ENCODE measurements at regions not wholly inside any gene's neighbourhood (a gene's known extent, or its start where the extent isn't known, plus 50 kb on each side); places are given as distances from the start of the nearest gene placed in this dataset.

DNA sequence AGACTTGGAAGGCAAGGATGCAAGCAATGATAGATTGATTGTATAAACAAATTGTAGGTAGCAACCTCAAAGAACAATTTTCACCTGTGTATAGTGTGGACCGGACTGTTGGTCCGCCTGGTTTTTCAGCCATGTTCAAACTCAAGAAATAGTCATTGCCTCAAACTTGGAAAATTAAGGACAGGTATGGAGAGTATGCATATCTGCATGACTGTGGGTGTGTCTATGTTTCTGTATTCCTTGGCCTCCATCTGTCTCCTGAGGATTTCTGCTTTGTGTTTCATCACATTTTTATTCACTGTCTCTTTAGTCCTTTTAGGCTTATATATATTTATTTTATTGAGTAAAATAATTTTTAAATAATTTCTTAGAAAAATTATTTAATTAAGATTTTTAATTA lies 53.9 kb upstream of the RASA2 start:
- intact Hi-C loops (cut with micrococcal nuclease), result no loop called here
- ChIA-PET RAD21 (ENCODE audit: low non-redundant PET in 1 of 2, low total read pairs in 2 of 2, uncharacterized antibody in 2 of 2, unreplicated experiment in 2 of 2) (interaction anchor here in 1 of 2 experiments (0.8 kb wide), 1 partner anchor 121 kb away, joined by 3 read pairs; no protein-coding TSS in a partner anchor), CTCF (interaction anchor here (1.9 kb wide), 1 partner anchor 20 kb away, joined by 5 read pairs; no protein-coding TSS in a partner anchor), POLR2A (no interaction called here)
- H3K27me3 ChIP-seq (ENCODE audit: insufficient read depth, low read length), result no peaks in the 10 kb centered on the region
- H3K36me3 ChIP-seq (ENCODE audit: control insufficient read depth in 1 of 2, insufficient read depth in 2 of 2, low read length in 2 of 2), result no peaks in the 10 kb centered on the region
- no peak overlapping the region for H3K9ac ChIP-seq (ENCODE audit: low read length)
- H3K4me1 ChIP-seq (ENCODE audit: control insufficient read depth in 1 of 2, insufficient read depth in 2 of 2, low read length in 2 of 2), result peaks cover 0 to 8% of the 10 kb centered on the region in 2 experiments; a peak in 1 of 4 replicates
- no peak overlapping the region for H3K4me2 ChIP-seq (ENCODE audit: low read length)
- TF ChIP-seq, protein P1, sequence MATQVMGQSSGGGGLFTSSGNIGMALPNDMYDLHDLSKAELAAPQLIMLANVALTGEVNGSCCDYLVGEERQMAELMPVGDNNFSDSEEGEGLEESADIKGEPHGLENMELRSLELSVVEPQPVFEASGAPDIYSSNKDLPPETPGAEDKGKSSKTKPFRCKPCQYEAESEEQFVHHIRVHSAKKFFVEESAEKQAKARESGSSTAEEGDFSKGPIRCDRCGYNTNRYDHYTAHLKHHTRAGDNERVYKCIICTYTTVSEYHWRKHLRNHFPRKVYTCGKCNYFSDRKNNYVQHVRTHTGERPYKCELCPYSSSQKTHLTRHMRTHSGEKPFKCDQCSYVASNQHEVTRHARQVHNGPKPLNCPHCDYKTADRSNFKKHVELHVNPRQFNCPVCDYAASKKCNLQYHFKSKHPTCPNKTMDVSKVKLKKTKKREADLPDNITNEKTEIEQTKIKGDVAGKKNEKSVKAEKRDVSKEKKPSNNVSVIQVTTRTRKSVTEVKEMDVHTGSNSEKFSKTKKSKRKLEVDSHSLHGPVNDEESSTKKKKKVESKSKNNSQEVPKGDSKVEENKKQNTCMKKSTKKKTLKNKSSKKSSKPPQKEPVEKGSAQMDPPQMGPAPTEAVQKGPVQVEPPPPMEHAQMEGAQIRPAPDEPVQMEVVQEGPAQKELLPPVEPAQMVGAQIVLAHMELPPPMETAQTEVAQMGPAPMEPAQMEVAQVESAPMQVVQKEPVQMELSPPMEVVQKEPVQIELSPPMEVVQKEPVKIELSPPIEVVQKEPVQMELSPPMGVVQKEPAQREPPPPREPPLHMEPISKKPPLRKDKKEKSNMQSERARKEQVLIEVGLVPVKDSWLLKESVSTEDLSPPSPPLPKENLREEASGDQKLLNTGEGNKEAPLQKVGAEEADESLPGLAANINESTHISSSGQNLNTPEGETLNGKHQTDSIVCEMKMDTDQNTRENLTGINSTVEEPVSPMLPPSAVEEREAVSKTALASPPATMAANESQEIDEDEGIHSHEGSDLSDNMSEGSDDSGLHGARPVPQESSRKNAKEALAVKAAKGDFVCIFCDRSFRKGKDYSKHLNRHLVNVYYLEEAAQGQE (IDR thresholded peaks at IDR 0.05; ENCODE audit: low read depth), result no peak
- no peak for TF ChIP-seq POLR2AphosphoS5 (IDR thresholded peaks at IDR 0.05; ENCODE audit: low read depth, low read length)
- TF ChIP-seq SP1 (IDR thresholded peaks at IDR 0.05; ENCODE audit: low read depth), result no peak
- no peak for TF ChIP-seq ZFX (IDR thresholded peaks at IDR 0.05)
- no peak for TF ChIP-seq ZNF274 (IDR thresholded peaks at IDR 0.05; ENCODE audit: low read depth, low read length)
- TF ChIP-seq, protein P2, sequence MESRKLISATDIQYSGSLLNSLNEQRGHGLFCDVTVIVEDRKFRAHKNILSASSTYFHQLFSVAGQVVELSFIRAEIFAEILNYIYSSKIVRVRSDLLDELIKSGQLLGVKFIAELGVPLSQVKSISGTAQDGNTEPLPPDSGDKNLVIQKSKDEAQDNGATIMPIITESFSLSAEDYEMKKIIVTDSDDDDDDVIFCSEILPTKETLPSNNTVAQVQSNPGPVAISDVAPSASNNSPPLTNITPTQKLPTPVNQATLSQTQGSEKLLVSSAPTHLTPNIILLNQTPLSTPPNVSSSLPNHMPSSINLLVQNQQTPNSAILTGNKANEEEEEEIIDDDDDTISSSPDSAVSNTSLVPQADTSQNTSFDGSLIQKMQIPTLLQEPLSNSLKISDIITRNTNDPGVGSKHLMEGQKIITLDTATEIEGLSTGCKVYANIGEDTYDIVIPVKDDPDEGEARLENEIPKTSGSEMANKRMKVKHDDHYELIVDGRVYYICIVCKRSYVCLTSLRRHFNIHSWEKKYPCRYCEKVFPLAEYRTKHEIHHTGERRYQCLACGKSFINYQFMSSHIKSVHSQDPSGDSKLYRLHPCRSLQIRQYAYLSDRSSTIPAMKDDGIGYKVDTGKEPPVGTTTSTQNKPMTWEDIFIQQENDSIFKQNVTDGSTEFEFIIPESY (IDR thresholded peaks at IDR 0.05; ENCODE audit: extremely low read depth, insufficient replicate concordance, low read length), result no peak
- no peak for TF ChIP-seq EGR1 (IDR thresholded peaks at IDR 0.05; ENCODE audit: low read depth)
- no peak for TF ChIP-seq POLR2A (IDR thresholded peaks at IDR 0.05; ENCODE audit: borderline replicate concordance, extremely low read depth, insufficient read depth, insufficient read length)
- no peak for TF ChIP-seq TCF7L2 (IDR thresholded peaks at IDR 0.05; ENCODE audit: borderline replicate concordance, extremely low read depth, insufficient read depth, insufficient read length)
- TF ChIP-seq SRF (IDR thresholded peaks at IDR 0.05; ENCODE audit: low read depth), result no peak
- no peak for TF ChIP-seq CBX3 (IDR thresholded peaks at IDR 0.05; ENCODE audit: low read depth)
- TF ChIP-seq RAD21 (IDR thresholded peaks at IDR 0.05; ENCODE audit: low read depth), result no peak
- TF ChIP-seq CEBPB (IDR thresholded peaks at IDR 0.05; ENCODE audit: low read depth), result no peak
- no peak for TF ChIP-seq EZH2 (IDR thresholded peaks at IDR 0.05)
- TF ChIP-seq, protein P3, sequence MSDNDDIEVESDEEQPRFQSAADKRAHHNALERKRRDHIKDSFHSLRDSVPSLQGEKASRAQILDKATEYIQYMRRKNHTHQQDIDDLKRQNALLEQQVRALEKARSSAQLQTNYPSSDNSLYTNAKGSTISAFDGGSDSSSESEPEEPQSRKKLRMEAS (IDR thresholded peaks at IDR 0.05), result no peak
- TF ChIP-seq JUND (IDR thresholded peaks at IDR 0.05), result no peak
- TF ChIP-seq YY1 (IDR thresholded peaks at IDR 0.05; ENCODE audit: extremely low read depth, insufficient replicate concordance, low read depth, low read length), result no peak
- TF ChIP-seq ELF1 (IDR thresholded peaks at IDR 0.05; ENCODE audit: borderline replicate concordance, low read depth), result no peak
- TF ChIP-seq SIN3A (IDR thresholded peaks at IDR 0.05; ENCODE audit: low read depth), result no peak
- no peak for TF ChIP-seq FOSL1 (IDR thresholded peaks at IDR 0.05; ENCODE audit: low read depth)
- no peaks in the 10 kb centered on the region for H3K9me3 ChIP-seq (ENCODE audit: control insufficient read depth in 1 of 2, insufficient read depth in 1 of 2, low read depth in 1 of 2, low read length in 2 of 2)
- H2AFZ ChIP-seq (ENCODE audit: low read depth, low read length, poor library complexity, severe bottlenecking), result no peak overlapping the region
- H3K27ac ChIP-seq (ENCODE audit: low read depth, low read length), result no peak overlapping the region
- H3K4me3 ChIP-seq (replicated peaks in 1 of 2; ENCODE audit: low read depth in 1 of 2, low read length in 2 of 2), result no peak overlapping the region
- no peaks in the 10 kb centered on the region for H3K9me2 ChIP-seq (ENCODE audit: insufficient read depth)
- H3K79me2 ChIP-seq (ENCODE audit: insufficient read depth, low read length), result no peaks in the 10 kb centered on the region
- ATAC-seq (no peak), DNase-seq (ENCODE audit: low read depth, low spot score) (no peak)
- no peaks in the 10 kb centered on the region for H4K20me1 ChIP-seq (ENCODE audit: insufficient read depth)
- BruUV-seq (replicated peaks), result no TSS peak

All from HCT116 (cell line).